KBM-7 (cell line): ENCODE measurements at regions not wholly inside any gene's neighbourhood (a gene's known extent, or its start where the extent isn't known, plus 50 kb on each side); places are given as distances from the start of the nearest gene placed in this dataset.

ENCODE experiments used
- DNase-seq: peaks from one replicate; pipeline ENCODE4 v3.0.0-alpha.2; 2015
- in situ Hi-C: fragments of 300-500 bp; cut with MboI; formaldehyde crosslinking; loops from 2 replicates; pipeline ENCODE4 v1.14.3; 2020; ENCODE audit warnings: low sequenced_read_pairs, low pct_unique_long_range_greater_than_20kb, mixed read lengths

DNA sequence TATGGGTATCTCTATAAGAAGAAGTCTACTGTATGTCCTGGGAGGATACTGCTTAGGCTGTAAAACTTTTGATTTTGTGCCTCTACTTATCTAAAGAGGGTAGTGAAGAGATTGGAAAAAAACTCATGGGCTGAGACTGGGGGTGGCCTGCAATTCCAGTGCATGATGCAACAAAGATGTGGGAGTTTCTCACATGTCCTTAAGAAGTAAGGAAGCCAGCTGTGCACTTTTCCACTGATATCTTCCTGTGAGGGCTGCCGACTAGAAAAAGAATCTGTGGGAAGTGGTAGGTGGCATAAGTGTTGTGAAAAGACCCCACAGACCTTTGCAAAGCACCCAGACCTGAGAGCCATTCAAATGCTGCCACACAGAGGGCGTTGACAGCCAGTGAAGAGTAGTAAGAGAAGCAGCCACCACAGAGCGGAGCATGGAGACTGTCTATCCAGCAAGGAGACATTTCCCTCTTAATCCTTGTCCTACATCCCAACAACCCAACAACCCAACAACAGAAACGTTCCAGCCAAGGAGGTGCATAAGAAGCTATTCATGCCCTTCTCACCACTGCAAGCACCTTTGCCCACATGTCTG is 65.1 kb downstream of the PFDN4 start:
- in situ Hi-C loops: no loop called here
- DNase-seq: no peak

DNA sequence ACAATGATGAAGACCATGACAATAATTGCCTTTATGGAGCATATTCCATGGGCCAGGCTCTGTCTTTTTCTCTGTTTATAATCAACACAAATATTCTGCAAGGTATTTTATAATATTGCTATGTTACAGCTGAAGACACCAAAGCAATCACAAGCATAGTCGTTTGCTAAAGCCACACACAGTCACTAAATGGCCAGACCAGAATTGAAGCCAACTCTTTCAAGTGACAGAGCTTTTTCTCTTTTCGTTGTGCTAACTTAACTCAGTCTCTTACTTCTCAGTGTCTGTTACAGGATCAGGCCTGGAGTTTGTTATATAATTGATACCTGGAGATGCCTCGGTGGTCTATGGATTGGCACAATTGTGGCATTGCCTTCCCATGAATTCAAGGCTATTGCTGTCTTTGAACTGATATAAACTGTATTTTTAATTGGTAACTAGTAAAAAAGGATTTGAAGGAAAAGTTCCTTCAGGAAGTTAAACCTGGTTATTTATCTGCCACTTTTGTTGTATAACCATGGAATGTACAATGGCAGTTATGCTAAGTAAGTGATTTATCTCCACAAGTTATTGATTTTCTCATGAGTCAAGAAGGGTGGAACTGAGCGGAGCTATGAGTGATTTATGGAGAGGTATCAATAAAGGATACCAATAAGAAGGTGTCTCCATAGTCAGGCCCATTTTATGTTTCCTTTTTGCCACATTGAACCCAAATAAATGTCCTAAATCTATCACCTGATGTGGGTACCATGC is 67.6 kb downstream of the PFDN4 start:
- in situ Hi-C loops: no loop called here
- no peak for DNase-seq

DNA sequence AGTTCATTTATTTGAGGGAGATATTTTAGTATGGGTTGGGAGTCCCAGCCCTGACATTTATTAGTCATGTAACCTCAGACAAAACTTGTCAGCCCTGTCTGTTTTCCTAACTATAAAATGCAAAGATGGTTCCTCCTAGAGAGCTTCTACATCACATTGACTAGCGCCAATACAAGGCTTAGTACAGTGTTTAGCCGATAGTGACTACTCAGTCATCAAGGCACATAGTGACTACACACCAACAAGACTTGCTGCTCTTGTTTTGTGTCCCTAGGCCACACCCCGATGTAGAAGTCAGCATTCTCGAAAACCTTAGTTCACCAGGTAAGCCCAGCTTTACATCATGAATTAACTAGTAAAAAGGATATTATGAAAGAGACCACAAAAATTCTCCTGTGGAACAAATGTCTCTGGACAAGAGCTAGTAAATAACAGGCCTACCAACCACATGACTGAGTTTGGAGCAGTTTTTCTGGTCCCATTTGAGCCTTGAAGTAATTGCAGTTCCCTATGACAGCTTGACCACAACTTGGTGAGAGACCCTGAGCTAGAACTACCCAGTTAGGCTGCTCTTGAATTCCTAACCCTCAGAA is 68.8 kb downstream of the PFDN4 start:
- in situ Hi-C loops: no loop called here
- DNase-seq: no peak

DNA sequence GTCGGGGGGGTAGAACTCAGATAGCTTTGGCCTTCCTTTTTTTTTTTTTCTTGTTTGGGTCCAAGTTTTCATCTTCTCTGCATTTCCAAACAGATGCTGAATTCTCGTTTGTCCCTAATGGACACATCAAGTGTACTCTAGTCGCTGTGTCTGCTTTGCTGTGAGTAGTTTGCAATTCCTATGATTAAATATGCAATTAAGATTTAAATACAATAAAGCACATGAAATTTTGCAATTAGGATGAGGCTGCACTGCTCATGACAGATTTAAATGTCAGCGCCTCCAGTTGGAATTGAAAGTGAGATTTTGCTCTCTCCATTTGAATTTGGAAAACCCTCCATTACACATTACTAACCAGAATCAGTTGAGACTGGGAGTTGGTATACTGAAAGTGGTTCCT is 70.4 kb downstream of the PFDN4 start:
- in situ Hi-C loops: no loop called here
- no peak for DNase-seq

DNA sequence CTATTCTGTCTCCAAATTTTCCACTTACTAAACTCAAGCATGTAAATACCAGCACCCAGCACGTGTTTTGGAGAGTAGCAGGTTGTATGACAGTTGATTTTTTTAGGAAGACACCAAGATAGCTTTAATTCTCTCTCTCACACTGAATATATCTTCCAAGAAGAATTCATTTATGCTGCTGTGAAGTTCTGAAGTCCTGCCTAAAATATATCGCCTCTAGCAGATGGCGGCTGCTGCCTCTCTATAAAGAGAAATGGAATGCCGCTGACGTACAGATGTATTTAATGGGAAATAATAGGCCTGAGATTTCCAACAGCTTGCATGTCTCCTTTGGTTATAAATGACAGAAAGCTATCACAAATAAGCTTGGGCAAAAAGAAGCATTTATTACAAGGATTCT is 74.7 kb downstream of the PFDN4 start:
- in situ Hi-C loops: no loop called here
- no peak for DNase-seq

DNA sequence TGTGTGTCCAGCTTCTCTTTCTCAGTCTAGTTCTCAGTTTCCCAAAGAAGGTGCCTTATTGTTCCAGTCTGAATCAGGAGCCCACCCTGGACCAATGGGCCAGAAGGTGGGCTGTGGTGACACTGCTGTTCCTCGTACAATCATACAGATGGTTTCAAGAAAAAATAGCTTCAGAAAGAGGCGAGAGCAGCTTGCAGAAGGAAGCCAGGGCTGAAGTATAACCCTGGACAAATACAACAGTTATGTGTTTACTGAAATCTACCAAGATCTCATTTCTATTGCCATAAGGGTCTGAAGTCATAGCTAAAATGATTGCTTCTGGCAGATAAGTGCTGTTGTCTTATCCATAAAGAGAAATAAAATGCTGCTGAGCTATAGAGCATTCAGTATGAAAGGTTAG is 75.4 kb downstream of the PFDN4 start:
- in situ Hi-C loops: no loop called here
- DNase-seq: no peak

DNA sequence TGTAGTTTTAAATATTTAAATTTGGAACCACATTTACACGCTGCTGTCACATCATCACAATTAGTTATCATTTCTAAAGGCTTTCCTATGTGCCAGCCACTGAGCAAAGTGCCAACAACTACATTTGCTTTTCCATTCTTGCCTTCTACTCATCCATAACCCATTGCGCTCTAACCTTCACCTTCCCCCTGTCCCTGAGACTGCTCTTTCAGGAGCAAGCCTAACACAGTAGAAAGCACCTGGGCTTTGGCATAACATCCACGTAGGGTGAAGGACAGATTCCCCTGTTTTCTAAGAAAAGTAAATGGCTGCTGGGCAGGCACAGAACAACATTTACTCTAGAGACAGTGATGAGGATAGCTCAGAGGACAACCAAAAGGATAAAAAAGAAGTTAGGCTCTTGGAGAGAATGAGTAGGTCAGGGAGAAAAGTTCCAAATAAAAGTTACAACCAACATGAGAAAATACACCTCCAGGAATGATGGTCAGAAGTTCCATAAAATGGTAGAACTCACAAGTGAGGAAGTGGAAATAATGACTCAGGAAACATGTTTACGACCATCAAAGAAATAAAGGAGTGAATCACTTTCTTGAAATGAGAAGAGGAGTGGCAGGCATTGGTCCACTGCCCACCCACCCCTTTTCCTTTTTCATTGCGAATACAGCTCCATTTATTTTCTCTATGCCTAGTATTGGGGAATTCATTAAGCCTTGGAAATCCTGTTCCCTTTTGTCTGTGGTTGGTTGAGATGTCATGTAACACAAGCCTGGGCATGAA is 77.2 kb downstream of the PFDN4 start:
- in situ Hi-C loops: no loop called here
- DNase-seq: peak; percentile 14

DNA sequence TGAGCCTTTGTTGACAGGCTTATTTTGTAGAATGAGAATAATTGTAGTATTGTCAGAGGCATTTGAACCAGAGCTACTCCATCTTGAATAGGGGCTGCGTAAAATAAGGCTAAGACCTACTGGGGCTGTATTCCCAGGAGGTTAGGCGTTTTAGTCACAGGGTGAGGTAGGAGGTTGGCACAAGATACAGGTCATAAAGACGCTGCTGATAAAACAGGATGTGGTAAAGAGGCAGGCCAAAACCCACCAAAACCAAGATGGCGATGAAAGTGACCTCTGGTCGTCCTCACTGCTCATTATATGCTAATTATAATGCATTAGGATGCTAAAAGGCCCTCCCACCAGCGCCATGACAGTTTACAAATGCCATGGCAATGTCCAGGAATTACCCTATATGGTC is 82.7 kb downstream of the PFDN4 start:
- in situ Hi-C loops: no loop called here

DNA sequence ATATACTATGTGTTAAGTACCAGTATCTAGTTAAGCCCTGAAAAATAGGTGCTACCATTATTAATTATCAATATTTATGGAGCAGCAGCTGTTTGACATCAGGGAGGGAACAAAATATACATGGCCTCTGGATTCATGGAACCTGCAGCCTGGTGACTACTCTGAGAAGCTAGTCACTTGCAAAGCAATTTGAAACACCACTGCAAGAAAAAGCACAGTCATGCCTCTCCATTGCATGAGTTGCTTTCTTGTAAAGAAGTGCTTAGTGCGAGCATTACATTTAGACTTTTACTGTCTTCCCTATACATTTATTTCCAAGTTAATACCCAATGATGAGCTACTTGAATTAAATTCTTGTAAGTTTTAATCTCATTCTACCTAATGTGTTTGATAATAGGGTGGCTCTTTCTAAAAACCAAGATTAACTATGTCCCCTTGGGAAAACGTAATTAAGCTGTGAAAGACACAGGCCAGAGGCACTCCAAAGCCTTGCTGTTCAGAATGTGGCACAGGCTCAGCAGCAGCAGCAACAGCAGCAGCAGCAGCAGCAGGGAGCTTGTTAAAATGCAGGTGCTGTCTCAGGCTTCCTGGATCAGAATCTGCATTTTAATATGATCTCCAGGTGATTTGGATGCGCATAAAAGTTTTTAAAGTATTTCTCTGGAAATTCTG is 83.6 kb downstream of the PFDN4 start:
- in situ Hi-C loops: no loop called here
- DNase-seq: no peak

More for the DNA sequence above, 82.7 kb downstream of the PFDN4 start:
- no peak for DNase-seq

DNA sequence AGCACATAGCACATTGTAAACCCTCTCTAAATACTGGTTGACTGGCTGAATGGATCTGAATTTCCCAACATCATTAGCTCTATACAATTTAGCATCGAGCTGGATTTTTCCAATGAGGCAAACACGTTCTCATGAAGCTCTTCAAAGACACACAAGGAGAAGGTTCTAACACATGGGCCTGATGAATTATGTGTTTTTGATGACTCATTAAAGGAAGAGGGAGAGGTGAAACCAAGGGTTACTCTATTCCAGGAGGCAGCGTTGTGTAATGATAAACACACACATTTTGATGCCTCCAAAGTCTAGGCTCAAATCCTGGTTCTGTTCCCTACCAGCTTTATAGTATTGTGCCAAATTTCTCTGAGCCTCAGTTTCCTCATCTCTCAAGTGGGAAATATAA is 84.3 kb downstream of the PFDN4 start:
- no peak for DNase-seq
- in situ Hi-C loops: no loop called here

DNA sequence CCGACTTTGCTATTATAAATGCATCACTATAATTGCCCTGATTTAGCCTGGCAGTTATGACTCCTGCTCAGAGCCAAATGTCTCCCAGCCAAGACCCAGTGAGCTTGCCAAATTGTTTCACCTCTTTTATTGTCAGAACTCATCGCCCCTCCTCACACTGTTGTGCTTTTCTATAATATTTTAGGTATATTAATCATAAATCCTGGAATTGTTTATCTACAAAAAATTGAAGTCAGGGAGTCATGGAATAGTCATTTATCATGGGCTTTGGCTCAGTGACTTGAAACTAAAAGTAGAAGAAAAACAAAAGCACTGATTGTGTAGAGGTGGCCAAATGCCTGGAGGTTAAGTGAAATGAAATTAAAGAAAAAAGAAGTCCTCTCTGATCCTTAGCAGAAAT is 85.6 kb downstream of the PFDN4 start:
- no peak for DNase-seq
- in situ Hi-C loops: no loop called here

DNA sequence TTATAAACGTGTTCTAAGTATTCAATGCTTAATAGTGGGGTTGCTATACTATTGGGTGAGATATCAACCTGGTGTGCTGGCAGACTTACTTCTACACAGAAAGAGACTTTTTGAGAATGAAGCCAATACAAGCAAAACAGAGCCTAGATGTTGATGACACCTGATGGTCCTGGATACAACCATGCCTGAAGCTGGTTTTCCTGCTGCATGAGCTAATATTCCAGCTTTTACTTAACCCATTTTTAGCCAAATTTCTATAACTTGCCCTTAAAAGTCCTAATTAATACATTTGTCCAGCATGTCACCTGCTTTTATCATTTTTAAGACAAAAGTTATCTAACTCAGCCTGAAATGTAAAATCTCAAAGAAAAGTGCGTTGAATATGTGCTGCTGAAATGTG is 86.2 kb downstream of the PFDN4 start:
- in situ Hi-C loops: no loop called here
- no peak for DNase-seq

DNA sequence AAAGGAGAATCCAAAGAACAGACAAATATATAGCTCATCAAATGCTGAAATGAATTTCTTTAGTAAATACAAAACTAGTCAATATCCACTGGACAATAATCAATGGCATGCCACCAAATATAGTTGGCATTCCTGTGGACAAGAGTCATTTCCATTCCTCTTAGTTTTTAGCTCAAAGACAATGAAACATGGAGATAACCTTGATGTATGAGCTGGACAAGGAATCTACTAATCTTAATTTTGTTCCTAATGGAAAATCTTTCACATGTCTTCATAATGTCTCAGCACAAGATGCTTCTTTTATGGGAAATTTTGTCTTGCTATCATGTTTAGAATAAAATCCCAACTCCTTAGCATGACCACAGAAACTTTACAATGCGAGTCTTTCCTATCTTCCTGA is 87.8 kb downstream of the PFDN4 start:
- no peak for DNase-seq
- in situ Hi-C loops: no loop called here

DNA sequence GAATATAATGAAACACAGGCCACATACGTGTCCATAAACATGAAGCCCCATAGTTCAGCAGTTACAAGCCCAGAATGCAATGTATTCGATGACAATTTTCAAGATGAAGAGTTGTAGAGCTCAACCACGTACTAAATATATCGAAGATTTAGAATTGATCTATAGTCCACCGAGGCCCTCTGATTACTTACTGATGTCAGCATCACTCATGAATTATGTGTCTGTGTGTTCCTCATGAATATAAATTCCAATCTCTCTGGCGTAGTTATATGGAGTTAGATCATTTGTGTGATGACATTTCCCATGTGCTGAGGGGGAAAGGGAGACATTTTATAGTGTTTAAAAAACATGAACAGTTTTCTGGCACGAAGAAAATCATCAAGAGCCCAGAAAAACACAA is 97.5 kb downstream of the PFDN4 start:
- in situ Hi-C loops: no loop called here
- DNase-seq: no peak

DNA sequence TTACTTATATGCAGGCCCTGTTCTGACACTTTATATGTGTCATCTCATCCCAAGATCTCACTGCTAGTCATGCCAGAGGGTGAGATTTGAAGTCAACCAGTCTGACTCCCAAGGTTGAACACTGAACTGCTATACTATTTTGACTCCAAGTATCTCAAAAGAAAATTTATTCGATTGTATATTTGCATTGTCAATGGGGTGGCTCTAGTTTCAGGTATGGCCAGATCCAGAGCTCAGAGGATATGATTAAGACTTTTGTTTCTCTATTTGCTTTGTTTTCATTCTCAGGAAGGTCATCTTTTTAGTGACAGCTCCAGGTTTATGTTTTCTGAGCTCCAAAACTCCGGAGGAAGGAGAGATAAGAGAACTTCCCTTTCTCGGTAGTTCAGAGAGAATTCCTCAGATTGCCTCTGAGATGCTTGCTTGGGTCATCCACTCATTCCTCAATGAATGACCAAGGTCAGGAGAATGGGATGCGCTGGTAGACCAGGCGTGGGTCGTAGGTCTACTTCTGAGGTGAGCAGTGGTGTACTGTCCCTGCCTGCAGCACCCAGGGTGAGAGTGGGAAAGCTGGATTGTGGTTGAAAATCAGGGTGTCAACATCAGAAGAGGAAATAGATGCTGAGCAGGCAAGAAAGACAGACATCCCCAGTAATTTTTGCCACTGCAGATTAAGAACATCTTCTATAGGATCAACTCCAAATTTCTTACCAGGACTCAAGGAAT is 99.3 kb downstream of the PFDN4 start:
- DNase-seq: no peak
- in situ Hi-C loops: no loop called here

DNA sequence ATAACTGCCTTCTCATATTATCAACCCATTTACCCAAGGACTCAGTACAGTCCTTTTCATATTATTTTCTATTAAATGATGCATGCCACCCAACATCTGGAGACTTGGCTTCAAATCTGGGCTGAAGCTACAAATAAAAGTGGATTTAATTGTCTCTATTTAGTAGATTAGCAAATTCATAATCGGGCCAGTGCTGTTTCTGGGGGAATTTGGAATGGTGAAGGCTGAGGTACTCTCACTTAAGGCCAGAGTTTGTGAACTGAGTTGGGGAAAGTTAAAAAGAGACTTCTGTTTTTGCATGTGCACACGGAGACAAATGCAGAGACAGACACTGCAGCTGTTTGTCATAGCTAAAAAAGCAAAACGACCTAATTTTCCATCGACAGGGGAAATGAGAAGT is 100.9 kb downstream of the PFDN4 start:
- DNase-seq: no peak
- in situ Hi-C loops: no loop called here

DNA sequence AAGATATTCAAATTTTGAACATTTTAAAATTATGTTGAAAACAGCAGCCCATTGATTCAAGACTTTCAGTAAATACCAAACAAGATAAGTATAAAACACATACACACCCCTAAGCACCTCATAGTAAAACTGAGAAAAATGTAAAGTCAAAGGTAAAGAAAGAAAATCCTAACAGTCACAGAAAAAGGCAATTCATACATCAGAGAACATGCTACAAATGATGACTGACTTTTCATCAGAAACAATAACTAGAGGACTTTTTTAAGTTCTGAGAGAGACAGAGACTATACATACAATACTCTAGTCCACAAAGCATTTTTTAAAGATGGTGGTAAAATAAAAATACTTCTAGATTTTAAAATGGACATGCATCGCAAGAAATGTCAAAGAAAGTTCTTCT is 111.0 kb downstream of the PFDN4 start:
- DNase-seq: no peak
- in situ Hi-C loops: no loop called here

DNA sequence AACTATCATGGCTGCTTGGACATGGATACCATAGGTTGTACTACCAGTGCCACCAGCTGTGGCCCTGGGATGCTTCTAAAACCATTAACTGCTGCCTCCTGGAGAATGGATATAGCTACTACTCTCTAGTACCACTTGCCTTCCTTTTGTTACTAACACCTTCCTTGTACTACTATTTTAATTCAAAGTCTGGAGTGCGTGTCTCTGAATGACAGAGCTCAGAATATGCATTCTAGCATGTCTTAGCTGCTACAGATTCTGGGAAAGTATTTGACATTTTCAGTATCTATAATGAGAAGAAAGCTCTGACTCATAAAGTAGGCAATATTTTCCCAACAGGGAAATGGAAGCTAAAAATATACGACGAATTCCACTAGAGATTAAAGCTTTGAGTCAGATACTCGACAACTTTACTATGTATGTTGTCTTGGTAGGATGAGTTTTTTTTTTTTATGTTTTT is 112.3 kb downstream of the PFDN4 start:
- in situ Hi-C loops: no loop called here

More for the DNA sequence above, 112.3 kb downstream of the PFDN4 start:
- DNase-seq: no peak
